Testis (tissue), 2 donors: ENCODE measurements at regions not wholly inside any gene's neighbourhood (a gene's known extent, or its start where the extent isn't known, plus 50 kb on each side); places are given as distances from the start of the nearest gene placed in this dataset.

Experiments
- CTCF ChIP-seq, 3 experiments: fragments of 450-650 bp in 2 of 3; fragments of 200-600 bp in 1 of 3; sonication (generic) in 1 of 3; IDR thresholded peaks; one replicate each; pipeline ENCODE4 v1.5.1; 2016 to 2019; ENCODE audit warnings: antibody characterized with exemption in 3 of 3, mild to moderate bottlenecking in 2 of 3, moderate library complexity in 1 of 3
- POLR2A ChIP-seq: fragments of 450-650 bp; IDR thresholded peaks from one replicate; pipeline ENCODE4 v1.6.1; 2017; ENCODE audit warnings: antibody characterized with exemption, mild to moderate bottlenecking, moderate library complexity

GRCh38 chr14:42229976-42230375 lies 623.3 kb downstream of the LRFN5 start:
- no peak for TF ChIP-seq CTCF (IDR thresholded peaks at IDR 0.05)
- no peak for TF ChIP-seq POLR2A
